Activated CD4-positive, alpha-beta memory T cell treated with anti-CD3 and anti-CD28 coated beads, Interleukin-2, amount 10 ng/mL, durations not matched to agents 7 days and 5 days (primary cell): ENCODE measurements at regions not wholly inside any gene's neighbourhood (a gene's known extent, or its start where the extent isn't known, plus 50 kb on each side); places are given as distances from the start of the nearest gene placed in this dataset.
"Not testable (repeated sequence)": the region's sequence is repeated elsewhere in the genome, so short reads cannot be mapped to it uniquely, and the experiment has no call there.

Source experiments
- CTCF ChIA-PET: fragments of 350-600 bp; sonication (Branson Sonifier 250); formaldehyde crosslinking; loops from one replicate; lab custom pipeline; 2021; ENCODE audit warnings: antibody characterized with exemption, inconsistent platforms; lab: Charles Lee
- POLR2A ChIA-PET: fragments of 350-600 bp; sonication (Branson Sonifier 250); formaldehyde crosslinking; loops from one replicate; lab custom pipeline; 2021; ENCODE audit warnings: antibody characterized with exemption; lab: Charles Lee
- DNase-seq: peaks from one replicate; pipeline ENCODE4 v3.0.0-alpha.2; 2020
- H3K27ac Mint-ChIP-seq: one replicate; pipeline ENCODE4 v1.8.0; 2021; ENCODE audit warnings: mild to moderate bottlenecking, mixed read lengths
- H3K27me3 Mint-ChIP-seq: one replicate; pipeline ENCODE4 v1.8.0; 2021; ENCODE audit warnings: mixed read lengths
- H3K36me3 Mint-ChIP-seq: one replicate; pipeline ENCODE4 v1.8.0; 2021; ENCODE audit warnings: low read depth, mixed read lengths
- H3K4me1 Mint-ChIP-seq: one replicate; pipeline ENCODE4 v1.8.0; 2021; ENCODE audit warnings: mixed read lengths
- H3K4me3 Mint-ChIP-seq: one replicate; pipeline ENCODE4 v1.8.0; 2021; ENCODE audit warnings: mild to moderate bottlenecking, mixed read lengths
- H3K9me3 Mint-ChIP-seq: one replicate; pipeline ENCODE4 v1.8.0; 2021; ENCODE audit warnings: mixed read lengths

DNA sequence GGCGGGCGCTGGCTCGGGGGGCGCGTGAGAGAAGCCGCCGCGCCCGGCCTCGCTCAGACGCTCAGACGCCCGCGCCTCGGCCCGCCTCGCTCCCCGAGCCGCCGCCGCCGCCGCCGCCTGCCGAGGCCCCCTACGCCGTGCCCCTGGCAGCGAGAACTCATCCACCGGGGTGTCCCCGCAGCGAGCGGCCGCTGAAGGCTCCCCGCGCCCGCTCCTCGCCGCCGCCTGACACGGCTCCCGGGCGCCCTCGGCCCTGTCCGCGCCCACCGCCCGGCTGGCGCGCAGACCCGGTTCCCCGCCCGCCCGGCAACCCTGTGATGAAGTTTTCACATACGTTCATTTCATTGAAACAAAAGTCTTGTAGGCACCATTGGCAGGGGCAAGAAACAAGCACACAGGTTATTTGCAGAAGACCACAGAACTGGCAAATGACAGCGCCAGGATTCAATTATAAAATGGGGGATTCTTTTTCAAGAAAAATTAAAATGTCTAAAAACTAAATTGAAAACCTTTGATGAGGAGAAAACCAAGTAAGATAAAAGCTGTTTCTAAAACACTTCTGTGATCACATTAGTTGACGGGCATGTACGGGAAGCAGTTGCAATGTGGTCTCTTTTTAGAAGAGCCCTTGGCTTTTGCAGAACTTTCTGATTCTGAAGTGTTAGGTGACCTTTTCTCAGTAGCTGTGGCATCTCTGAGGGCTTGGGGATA is 50.5 kb upstream of the TUBA3D start:
- ChIA-PET POLR2A (no interaction called here), CTCF (interaction anchor here (1.8 kb wide), 1 partner anchor 12 kb away, joined by 7 read pairs; no protein-coding TSS in a partner anchor)
- Mint-ChIP-seq H3K36me3 (no peaks in the 10 kb centered on the region), H3K4me1 (peaks cover 12% of the 10 kb centered on the region), H3K9me3 (no peaks in the 10 kb centered on the region), H3K4me3 (peak overlapping the region; percentile 29), H3K27me3 (peaks cover 53% of the 10 kb centered on the region), H3K27ac (no peak overlapping the region)
- no peak for DNase-seq

GRCh38 chr2:131424605-131425114 is 51.3 kb upstream of the TUBA3D start:
- CTCF ChIA-PET, POLR2A ChIA-PET, H3K9me3 Mint-ChIP-seq, H3K27ac Mint-ChIP-seq, H3K36me3 Mint-ChIP-seq, DNase-seq: not testable (repeated sequence)
- Mint-ChIP-seq H3K27me3 (peaks cover 51% of the 10 kb centered on the region), H3K4me1 (peaks cover 12% of the 10 kb centered on the region), H3K4me3 (peak overlapping the region; percentile 16)

DNA sequence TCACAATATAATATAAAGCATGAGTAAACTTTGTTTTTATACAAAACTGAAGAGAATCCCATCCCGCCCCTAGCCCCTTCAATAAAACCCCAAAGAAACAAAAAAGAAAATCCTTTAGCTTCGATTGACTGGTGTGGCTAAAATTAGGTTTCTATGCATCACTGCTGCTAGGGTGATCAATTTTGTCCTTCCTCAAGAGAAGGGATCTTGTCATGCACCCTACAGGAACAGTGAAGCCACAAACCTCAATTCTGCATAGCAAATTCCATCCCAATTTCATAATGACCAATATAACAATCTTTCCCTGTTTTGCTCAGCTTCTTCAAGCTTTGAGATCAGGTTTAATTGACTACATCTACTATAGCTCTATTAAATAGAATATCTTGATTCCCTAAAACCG is 55.2 kb upstream of the TUBA3D start:
- CTCF ChIA-PET, H3K27ac Mint-ChIP-seq: not testable (repeated sequence)

GRCh38 chr2:131419441-131419840 is 55.5 kb upstream of the RAB6D start:
- CTCF ChIA-PET = no interaction called here
- no peak for DNase-seq
- POLR2A ChIA-PET = no interaction called here
- Mint-ChIP-seq H3K4me3 (no peak overlapping the region), H3K9me3 (no peaks in the 10 kb centered on the region), H3K4me1 (no peaks in the 10 kb centered on the region), H3K27ac (no peak overlapping the region), H3K27me3 (peaks cover 48% of the 10 kb centered on the region), H3K36me3 (no peaks in the 10 kb centered on the region)

More for the DNA sequence above, 55.2 kb upstream of the TUBA3D start:
- H3K4me1 Mint-ChIP-seq, H3K4me3 Mint-ChIP-seq, POLR2A ChIA-PET, H3K36me3 Mint-ChIP-seq, H3K9me3 Mint-ChIP-seq, DNase-seq: not testable (repeated sequence)
- H3K27me3 Mint-ChIP-seq = peaks cover 48% of the 10 kb centered on the region

DNA sequence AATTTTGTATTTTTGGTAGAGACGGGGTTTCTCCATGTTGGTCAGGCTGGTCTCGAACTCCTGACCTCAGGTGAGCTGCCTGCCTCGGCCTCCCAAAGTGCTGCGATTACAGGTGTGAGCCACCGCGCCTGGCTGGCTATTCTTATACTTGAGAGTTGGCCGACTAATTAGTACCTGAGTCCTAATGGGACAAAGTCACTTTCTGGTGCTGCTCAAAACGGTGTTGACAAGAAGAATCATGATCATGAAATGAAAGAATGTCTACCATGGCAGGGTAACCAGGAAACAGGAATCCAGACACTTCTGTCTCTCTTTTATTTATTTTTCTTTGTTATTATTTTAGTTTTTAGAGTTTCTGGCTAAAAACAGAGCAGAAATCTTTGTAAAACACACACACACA is 54.7 kb upstream of the RAB6D start:
- Mint-ChIP-seq H3K4me1 (no peaks in the 10 kb centered on the region), H3K36me3 (no peaks in the 10 kb centered on the region), H3K27ac (no peak overlapping the region), H3K9me3 (no peaks in the 10 kb centered on the region), H3K27me3 (peaks cover 40% of the 10 kb centered on the region), H3K4me3 (no peak overlapping the region)
- DNase-seq = no peak
- ChIA-PET POLR2A (no interaction called here), CTCF (no interaction called here)

DNA sequence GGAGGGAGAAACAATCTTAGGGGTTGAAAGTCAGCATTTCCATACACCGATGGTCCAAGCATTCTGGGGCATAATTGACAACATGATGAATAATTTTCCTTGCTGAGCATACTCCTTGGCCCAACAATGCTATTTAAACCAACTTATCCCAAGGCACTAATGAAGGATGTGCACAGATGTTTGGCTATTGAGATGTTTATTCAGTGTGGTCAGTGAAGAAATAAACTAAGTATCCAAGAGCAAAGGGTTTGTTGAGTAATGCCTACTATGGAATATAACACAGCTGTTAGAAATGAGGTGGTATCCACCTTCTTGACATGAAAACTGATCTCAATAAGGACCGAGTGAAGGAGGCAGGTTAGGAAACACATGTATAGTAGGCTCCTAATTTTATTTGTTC is 53.9 kb upstream of the RAB6D start:
- Mint-ChIP-seq H3K4me3 (no peak overlapping the region), H3K4me1 (no peaks in the 10 kb centered on the region), H3K27me3 (peaks cover 38% of the 10 kb centered on the region), H3K9me3 (no peaks in the 10 kb centered on the region), H3K27ac (no peak overlapping the region), H3K36me3 (no peaks in the 10 kb centered on the region)
- ChIA-PET POLR2A (no interaction called here), CTCF (interaction anchor here (1.0 to 1.2 kb wide), 2 partner anchors 75 to 264 kb away, joined by 5 read pairs; no protein-coding TSS in a partner anchor)
- DNase-seq = no peak

DNA sequence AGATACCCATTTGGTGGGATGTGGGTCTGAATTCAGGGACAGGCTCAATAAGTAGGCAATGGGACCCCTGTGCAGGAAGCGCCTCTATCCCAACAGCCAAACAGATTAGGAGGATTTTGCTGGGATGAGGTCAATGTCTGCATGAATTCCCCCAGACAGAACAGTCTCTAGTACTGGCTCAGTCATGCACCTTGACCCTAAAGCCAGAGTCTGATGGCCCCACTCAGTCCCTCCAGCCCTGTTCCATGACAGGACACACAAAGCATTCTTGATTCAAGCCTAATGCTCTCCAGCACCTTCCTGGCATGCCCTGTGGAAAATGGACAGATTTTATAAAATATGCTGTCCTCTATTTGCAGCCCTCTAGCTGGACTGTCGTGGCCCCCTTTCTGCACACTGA is 49.8 kb upstream of the RAB6D start:
- H3K4me3 Mint-ChIP-seq = no peak overlapping the region
- no peaks in the 10 kb centered on the region for H3K36me3 Mint-ChIP-seq
- ChIA-PET CTCF (interaction anchor here (0.9 to 4.1 kb wide), 13 partner anchors 13 to 388 kb away, joined by 3 to 55 read pairs (median 4); partner anchors contain the start of genes CCDC74A and MZT2A), POLR2A (interaction anchor here (1.0 kb wide), 1 partner anchor 76 kb away, joined by 3 read pairs; no protein-coding TSS in a partner anchor)
- peaks cover 45% of the 10 kb centered on the region for H3K27me3 Mint-ChIP-seq
- H3K27ac Mint-ChIP-seq = no peak overlapping the region
- H3K4me1 Mint-ChIP-seq = peaks cover 2% of the 10 kb centered on the region
- no peak for DNase-seq
- no peaks in the 10 kb centered on the region for H3K9me3 Mint-ChIP-seq
